NCI-H1436 treated with DMSO at 0.1 percent for 48 hours (cell line): ENCODE measurements at regions not wholly inside any gene's neighbourhood (a gene's known extent, or its start where the extent isn't known, plus 50 kb on each side); places are given as distances from the start of the nearest gene placed in this dataset.
"Not testable (repeated sequence)": the region's sequence is repeated elsewhere in the genome, so short reads cannot be mapped to it uniquely, and the experiment has no call there.

Experiments used
- DNase-seq: peaks from one replicate; lab custom pipeline; 2025; lab: John Stamatoyannopoulos, UW

GRCh38 chr17:62322313-62322712, 58.0 kb upstream of the EFCAB3 start:
- DNase-seq: no peak

GRCh38 chr17:62321451-62321850, 58.9 kb upstream of the EFCAB3 start:
- DNase-seq: no peak

GRCh38 chr17:62319846-62320245, 60.5 kb upstream of the EFCAB3 start:
- no peak for DNase-seq

GRCh38 chr17:62309396-62309795, 71.0 kb upstream of the EFCAB3 start:
- no peak for DNase-seq

GRCh38 chr17:62307196-62307595, 73.2 kb upstream of the EFCAB3 start:
- DNase-seq: no peak

GRCh38 chr17:62303476-62303875, 76.9 kb upstream of the EFCAB3 start:
- DNase-seq: no peak

GRCh38 chr17:62300697-62301096, 79.7 kb upstream of the EFCAB3 start:
- DNase-seq: no peak

GRCh38 chr17:62275290-62275689, 105.1 kb upstream of the EFCAB3 start:
- not testable (repeated sequence) for DNase-seq

GRCh38 chr17:62268361-62268760, 112.0 kb upstream of the EFCAB3 start:
- not testable (repeated sequence) for DNase-seq

- DNase-seq: not testable (repeated sequence)
Observed at GRCh38 chr17:62264974-62265373, 115.4 kb upstream of the EFCAB3 start.

GRCh38 chr17:62255791-62256190, 124.6 kb upstream of the EFCAB3 start:
- not testable (repeated sequence) for DNase-seq

- not testable (repeated sequence) for DNase-seq
Observed at GRCh38 chr17:62242076-62242475, 138.3 kb upstream of the EFCAB3 start.

- not testable (repeated sequence) for DNase-seq
Observed at GRCh38 chr17:62239569-62239968, 140.8 kb upstream of the EFCAB3 start.

- not testable (repeated sequence) for DNase-seq
Observed at GRCh38 chr17:62238551-62239338, 141.6 kb upstream of the EFCAB3 start.

GRCh38 chr17:62233822-62234481, 146.4 kb upstream of the EFCAB3 start:
- DNase-seq: not testable (repeated sequence)

- DNase-seq: not testable (repeated sequence)
Observed at GRCh38 chr17:62231293-62231692, 149.1 kb upstream of the EFCAB3 start.

GRCh38 chr17:62226610-62227240, 153.6 kb upstream of the EFCAB3 start:
- DNase-seq: not testable (repeated sequence)

- not testable (repeated sequence) for DNase-seq
Observed at GRCh38 chr17:62223585-62223984, 156.8 kb upstream of the EFCAB3 start.

- no peak for DNase-seq
Observed at GRCh38 chr17:62219221-62219899, 154.3 kb upstream of the MED13 start.

GRCh38 chr17:62216847-62217246, 151.8 kb upstream of the MED13 start:
- no peak for DNase-seq

- not testable (repeated sequence) for DNase-seq
Observed at GRCh38 chr17:62215891-62216290, 150.8 kb upstream of the MED13 start.

GRCh38 chr17:62206550-62206949, 141.5 kb upstream of the MED13 start:
- no peak for DNase-seq
